HUES64 (cell line): ENCODE measurements at regions not wholly inside any gene's neighbourhood (a gene's known extent, or its start where the extent isn't known, plus 50 kb on each side); places are given as distances from the start of the nearest gene placed in this dataset.

Experiments used
- H3K27ac ChIP-seq: 2 replicates; pipeline ENCODE4 v1.7.0; 2013; ENCODE audit warnings: low read depth, low read length, inconsistent platforms
- H3K27me3 ChIP-seq: 2 replicates; pipeline ENCODE4 v1.6.1; 2013; ENCODE audit warnings: mild to moderate bottlenecking, low read length; ENCODE audit not compliant: insufficient read depth
- H3K36me3 ChIP-seq: 2 replicates; pipeline ENCODE4 v1.6.1; 2013; ENCODE audit warnings: mild to moderate bottlenecking, low read length; ENCODE audit not compliant: insufficient read depth
- H3K4me1 ChIP-seq: 2 replicates; pipeline ENCODE4 v1.6.1; 2013; ENCODE audit warnings: mild to moderate bottlenecking, low read length, moderate library complexity; ENCODE audit not compliant: insufficient read depth
- H3K4me3 ChIP-seq: 2 replicates; pipeline ENCODE4 v1.5.1; 2013; ENCODE audit warnings: mild to moderate bottlenecking, low read length, moderate library complexity
- H3K9ac ChIP-seq: 2 replicates; pipeline ENCODE4 v1.6.1; 2013; ENCODE audit warnings: mild to moderate bottlenecking, low read depth, low read length
- H3K9me3 ChIP-seq: 2 replicates; pipeline ENCODE4 v1.6.1; 2013; ENCODE audit warnings: low read depth, low read length; ENCODE audit not compliant: insufficient read depth
- WGBS: fragments of 150-250, 120-280 bp; methylation state at CpG from one replicate; pipeline ENCODE4 v1.1.7; 2013; ENCODE audit warnings: missing lambda C conversion rate; 5-methylcytosine and 5-hydroxymethylcytosine counted together

DNA sequence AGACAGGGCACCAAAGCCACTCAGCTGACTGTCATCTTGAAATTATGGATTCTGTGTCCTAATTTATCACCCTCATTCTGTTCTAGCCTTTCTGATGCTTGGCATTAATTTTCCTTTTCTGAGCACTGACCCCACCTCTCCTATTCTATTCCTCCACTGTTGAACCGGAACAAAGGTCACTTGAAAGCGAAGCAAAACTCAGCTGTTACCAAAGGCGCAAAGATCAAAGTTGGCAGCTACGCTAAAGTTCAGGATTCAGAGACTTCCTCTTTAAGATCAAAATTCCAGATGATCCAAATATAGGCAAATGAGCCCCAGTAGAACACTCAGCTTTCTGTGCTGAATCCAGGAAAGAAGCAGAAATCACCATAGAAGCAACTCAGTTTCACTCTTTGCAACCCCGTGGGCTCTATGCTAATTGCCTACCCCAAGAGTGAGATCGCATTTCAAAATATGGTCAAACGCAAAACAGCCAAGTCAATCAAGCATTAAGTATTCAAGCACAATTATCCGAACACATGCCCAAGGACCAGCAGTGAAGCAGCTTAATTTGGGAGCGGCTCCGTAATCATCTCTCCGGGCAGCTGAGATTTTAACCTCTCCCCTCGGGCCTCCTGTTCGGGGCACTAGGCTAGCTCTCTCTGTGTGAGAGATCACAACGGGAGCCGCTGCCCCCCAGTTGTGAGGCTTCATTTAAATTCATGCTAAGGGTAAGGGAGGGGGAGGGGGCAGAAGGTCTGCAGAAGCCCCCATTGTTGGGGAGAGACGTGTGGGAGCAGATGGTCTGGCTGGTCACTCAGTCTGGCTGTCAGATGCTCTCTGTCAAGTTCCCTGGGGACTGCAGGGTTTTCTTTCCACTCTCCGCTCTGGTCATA is 288.6 kb downstream of the ELAVL2 start:
- Histone ChIP-seq H3K4me3 (peak overlapping the region; percentile 54), H3K9me3 (no peaks in the 10 kb centered on the region), H3K9ac (peak overlapping the region; percentile 43; the same call in 1 of the 2 replicates), H3K36me3 (no peaks in the 10 kb centered on the region), H3K4me1 (peaks cover 14% of the 10 kb centered on the region; the same call in 1 of the 2 replicates), H3K27ac (no peak overlapping the region), H3K27me3 (peaks cover 28% of the 10 kb centered on the region)
- 14% methylated on average over 17 of the region's 17 CpGs for WGBS

DNA sequence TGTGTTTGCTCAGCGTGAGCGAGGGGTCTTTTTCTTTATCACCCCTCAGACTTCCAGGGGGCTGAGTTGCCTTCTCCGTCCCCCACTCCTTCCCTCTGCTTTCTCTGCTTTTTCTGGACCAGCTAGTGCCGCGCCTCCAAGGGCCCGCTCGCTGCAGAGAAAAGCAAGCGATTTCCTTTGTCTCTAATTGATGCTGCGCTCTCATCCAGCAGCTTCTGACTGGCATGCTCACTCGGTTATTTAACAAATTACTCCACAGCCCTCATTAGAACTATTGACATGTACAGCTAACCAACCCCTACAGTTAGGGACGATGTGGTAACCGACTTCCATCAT is 288.0 kb downstream of the ELAVL2 start:
- Histone ChIP-seq H3K36me3 (no peaks in the 10 kb centered on the region), H3K9ac (peak overlapping the region; percentile 43; the same call in 1 of the 2 replicates), H3K4me3 (peak overlapping the region; percentile 54), H3K27ac (no peak overlapping the region), H3K4me1 (peaks cover 14% of the 10 kb centered on the region; the same call in 1 of the 2 replicates), H3K27me3 (peaks cover 28% of the 10 kb centered on the region), H3K9me3 (no peaks in the 10 kb centered on the region)
- 17% methylated on average over 12 of the region's 12 CpGs for WGBS

DNA sequence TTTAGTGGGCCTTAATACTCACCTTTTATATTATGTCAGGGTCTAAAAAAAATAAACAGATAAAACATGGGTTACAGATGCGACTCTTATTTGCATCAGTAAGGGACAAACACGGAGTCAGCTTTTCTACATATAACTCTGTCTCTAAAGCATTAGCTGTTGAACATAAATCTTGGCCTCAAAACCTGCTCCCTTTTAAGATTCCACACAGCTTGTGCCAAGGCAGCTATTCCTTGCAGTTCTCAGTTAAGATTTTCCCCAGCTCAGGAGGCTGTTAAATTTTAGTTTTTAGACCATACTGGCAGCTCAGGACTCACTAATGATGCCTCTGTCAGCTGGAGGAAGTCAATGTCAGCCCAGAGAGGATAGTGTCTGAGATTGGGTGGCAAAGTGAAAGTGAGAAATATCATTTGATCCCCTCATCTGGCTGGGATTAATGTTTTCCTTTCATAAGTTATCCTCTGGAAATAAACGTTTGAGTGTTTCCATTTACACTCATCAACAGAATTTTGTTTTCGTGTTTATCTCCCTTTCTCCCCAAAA is 287.5 kb downstream of the ELAVL2 start:
- Histone ChIP-seq H3K4me3 (peak overlapping the region; percentile 54), H3K27me3 (peaks cover 28% of the 10 kb centered on the region), H3K9me3 (no peaks in the 10 kb centered on the region), H3K4me1 (peaks cover 18% of the 10 kb centered on the region; the same call in 1 of the 2 replicates), H3K9ac (no peak overlapping the region), H3K36me3 (no peaks in the 10 kb centered on the region), H3K27ac (no peak overlapping the region)
- WGBS, result 80% methylated on average over 3 of the region's 4 CpGs

DNA sequence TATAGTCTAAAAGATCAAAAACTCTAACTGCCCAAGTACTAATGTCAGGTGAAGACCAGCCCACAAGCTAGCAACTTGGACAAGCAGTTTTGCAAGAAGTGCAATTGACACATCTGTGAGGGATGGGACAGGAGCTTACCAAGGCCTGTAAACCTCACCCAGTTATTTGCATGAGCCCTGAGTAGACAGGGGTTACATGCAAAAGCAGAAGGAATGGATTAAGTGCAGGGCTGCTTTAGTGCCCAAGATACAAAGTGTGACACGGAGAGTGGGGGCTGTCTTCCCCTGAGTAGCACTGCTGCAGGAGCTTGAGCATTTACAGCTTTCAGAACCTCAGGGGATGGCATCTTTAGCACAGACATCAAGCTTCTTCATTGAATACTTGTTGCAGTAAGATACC is 286.7 kb downstream of the ELAVL2 start:
- H3K27me3 ChIP-seq, result peaks cover 28% of the 10 kb centered on the region
- no peaks in the 10 kb centered on the region for H3K9me3 ChIP-seq
- H3K4me3 ChIP-seq, result no peak overlapping the region
- no peak overlapping the region for H3K27ac ChIP-seq
- WGBS, result 77% methylated on average over 1 of the region's 1 CpG
- no peaks in the 10 kb centered on the region for H3K36me3 ChIP-seq
- H3K4me1 ChIP-seq, result peaks cover 18% of the 10 kb centered on the region; the same call in 1 of the 2 replicates
- no peak overlapping the region for H3K9ac ChIP-seq

DNA sequence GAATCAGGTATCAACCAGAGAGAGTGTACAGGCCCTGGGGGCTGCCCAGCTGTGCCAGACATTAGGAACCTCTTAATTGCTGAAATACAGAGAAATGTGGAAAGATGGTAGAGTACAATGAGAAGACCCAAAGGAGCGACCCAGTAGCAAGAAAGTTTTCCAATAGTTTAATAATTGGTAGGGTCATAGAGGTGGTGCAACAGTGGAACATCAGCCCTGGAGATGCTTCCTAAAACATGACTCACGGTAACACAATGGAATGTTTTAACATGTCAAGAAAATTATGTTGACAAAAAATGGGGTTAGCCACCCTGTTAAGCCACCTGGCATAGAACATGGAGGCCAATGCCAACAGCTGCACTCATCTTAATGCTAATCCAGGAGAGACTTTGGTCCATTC is 284.1 kb downstream of the ELAVL2 start:
- Histone ChIP-seq H3K27me3 (peaks cover 22% of the 10 kb centered on the region), H3K9ac (no peak overlapping the region), H3K4me1 (peaks cover 15% of the 10 kb centered on the region; the same call in 1 of the 2 replicates), H3K9me3 (no peaks in the 10 kb centered on the region), H3K27ac (no peak overlapping the region), H3K4me3 (no peak overlapping the region), H3K36me3 (no peaks in the 10 kb centered on the region)
- 96% methylated on average over 2 of the region's 2 CpGs for WGBS

DNA sequence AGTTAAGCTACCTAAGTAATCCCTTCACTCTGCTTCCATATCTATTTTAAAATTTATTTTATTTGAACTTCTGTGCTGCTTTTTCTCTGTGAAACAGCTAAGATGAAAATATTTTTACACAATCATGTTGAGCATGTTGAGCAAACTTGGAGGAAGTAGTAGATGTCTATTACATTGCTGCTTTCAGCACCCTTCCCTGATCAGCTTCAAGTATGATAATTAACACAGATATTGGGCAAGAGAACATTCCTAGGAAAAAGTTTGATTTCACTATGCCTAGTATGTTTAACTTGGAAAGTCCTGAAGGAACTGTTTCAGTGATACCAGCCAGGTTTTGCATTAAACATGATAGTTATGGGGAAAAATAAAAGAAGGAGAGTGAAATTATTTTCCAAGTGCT is 283.6 kb downstream of the ELAVL2 start:
- Histone ChIP-seq H3K36me3 (no peaks in the 10 kb centered on the region), H3K9me3 (no peaks in the 10 kb centered on the region), H3K27ac (no peak overlapping the region), H3K4me3 (no peak overlapping the region), H3K4me1 (peaks cover 11% of the 10 kb centered on the region; the same call in 1 of the 2 replicates), H3K9ac (no peak overlapping the region), H3K27me3 (peaks cover 18% of the 10 kb centered on the region)

DNA sequence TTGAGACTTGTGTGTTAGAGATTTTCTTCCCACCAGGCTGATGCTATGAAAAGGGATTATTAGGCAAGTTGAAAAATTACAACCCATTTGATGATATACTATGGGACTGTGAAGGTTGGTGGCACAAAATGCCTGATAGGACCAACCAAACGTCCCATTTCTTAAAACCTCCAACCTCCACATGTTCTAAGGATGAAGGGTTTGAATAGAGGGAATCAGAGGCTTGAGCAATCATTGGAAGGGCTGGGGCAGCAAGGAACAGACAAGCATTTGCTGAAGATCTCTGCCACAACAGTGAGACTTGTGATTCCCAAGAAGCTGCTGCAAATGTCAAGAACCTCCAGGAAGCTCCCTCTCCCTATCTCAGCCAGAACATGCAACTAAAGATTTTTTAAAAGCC is 283.1 kb downstream of the ELAVL2 start:
- no CpG with 5 or more reads among the region's 1 CpG for WGBS
- Histone ChIP-seq H3K27ac (no peak overlapping the region), H3K27me3 (peaks cover 13% of the 10 kb centered on the region), H3K9ac (no peak overlapping the region), H3K4me1 (peaks cover 10% of the 10 kb centered on the region; the same call in 1 of the 2 replicates), H3K9me3 (no peaks in the 10 kb centered on the region), H3K4me3 (no peak overlapping the region), H3K36me3 (no peaks in the 10 kb centered on the region)

DNA sequence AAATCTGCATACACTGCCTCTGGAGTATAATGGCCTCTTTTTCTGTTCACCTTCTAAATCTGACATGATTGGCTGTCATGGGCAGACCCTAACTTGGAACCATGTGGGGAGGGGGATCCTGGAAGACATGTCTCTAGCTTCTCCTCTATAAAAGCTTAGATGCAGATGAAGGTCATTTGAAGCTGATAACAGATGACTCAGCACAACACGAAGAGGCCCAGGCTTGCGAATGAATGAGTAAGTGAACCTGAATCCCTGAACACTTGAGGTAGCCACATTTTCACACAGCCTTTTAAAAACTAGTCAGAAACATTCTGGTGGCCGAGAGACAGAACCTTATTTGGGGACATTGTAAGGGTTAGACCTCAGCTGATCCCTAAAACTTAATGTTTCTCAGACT is 282.6 kb downstream of the ELAVL2 start:
- Histone ChIP-seq H3K9me3 (no peaks in the 10 kb centered on the region), H3K4me3 (no peak overlapping the region), H3K9ac (no peak overlapping the region), H3K4me1 (peaks cover 6% of the 10 kb centered on the region; the same call in 1 of the 2 replicates), H3K27me3 (peaks cover 8% of the 10 kb centered on the region), H3K27ac (no peak overlapping the region), H3K36me3 (no peaks in the 10 kb centered on the region)
- 75% methylated on average over 3 of the region's 3 CpGs for WGBS

DNA sequence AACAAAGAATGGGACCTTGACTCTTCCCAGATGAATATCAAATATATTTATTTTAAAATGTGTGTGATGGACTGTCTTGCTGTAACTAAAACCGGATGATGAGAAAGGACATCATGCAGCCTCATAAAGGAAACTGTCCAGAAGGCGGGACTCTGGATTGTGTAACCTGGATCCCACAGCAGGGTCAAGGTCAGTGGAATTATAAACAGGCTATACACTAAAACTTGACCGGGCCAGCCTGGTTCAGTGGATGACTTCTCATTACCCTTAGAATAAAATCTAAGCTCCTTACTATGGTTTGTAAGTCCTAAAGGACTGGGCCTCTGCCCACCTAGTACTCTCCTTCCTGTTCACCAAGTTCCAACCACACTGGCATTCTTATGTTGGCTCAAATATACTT is 280.3 kb downstream of the ELAVL2 start:
- H3K9ac ChIP-seq, result no peak overlapping the region
- WGBS, result 93% methylated on average over 3 of the region's 3 CpGs
- H3K27ac ChIP-seq, result no peak overlapping the region
- H3K4me1 ChIP-seq, result 0 out of 2 replicates have a peak, but pooled peaks cover 4% of the 10 kb centered on the region
- H3K27me3 ChIP-seq, result no peaks in the 10 kb centered on the region
- no peaks in the 10 kb centered on the region for H3K36me3 ChIP-seq
- no peaks in the 10 kb centered on the region for H3K9me3 ChIP-seq
- H3K4me3 ChIP-seq, result no peak overlapping the region

DNA sequence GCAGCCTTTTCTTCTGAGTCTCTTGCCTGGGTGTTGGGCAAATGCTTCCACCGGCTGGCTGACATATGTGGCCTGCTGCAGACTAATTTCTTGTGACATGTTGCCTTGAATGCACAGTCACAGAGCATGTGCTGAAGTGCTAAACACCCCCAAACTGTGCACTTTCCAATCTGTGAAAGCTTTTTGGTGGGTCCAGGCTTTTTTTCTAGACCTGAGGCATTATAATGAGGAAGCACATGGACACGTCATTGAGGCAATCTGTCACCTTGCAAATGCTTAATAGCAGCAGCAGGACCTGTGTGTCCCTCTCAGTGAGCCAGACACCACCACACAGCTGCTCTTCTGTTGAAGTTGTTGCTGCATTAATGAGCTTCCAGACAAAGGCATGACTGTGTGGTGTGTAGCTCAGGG is 274.7 kb downstream of the ELAVL2 start:
- Histone ChIP-seq H3K9ac (no peak overlapping the region), H3K36me3 (no peaks in the 10 kb centered on the region), H3K27me3 (no peaks in the 10 kb centered on the region), H3K27ac (no peak overlapping the region), H3K9me3 (no peaks in the 10 kb centered on the region), H3K4me1 (peaks cover 11% of the 10 kb centered on the region), H3K4me3 (no peak overlapping the region)
- 92% methylated on average over 2 of the region's 2 CpGs for WGBS

DNA sequence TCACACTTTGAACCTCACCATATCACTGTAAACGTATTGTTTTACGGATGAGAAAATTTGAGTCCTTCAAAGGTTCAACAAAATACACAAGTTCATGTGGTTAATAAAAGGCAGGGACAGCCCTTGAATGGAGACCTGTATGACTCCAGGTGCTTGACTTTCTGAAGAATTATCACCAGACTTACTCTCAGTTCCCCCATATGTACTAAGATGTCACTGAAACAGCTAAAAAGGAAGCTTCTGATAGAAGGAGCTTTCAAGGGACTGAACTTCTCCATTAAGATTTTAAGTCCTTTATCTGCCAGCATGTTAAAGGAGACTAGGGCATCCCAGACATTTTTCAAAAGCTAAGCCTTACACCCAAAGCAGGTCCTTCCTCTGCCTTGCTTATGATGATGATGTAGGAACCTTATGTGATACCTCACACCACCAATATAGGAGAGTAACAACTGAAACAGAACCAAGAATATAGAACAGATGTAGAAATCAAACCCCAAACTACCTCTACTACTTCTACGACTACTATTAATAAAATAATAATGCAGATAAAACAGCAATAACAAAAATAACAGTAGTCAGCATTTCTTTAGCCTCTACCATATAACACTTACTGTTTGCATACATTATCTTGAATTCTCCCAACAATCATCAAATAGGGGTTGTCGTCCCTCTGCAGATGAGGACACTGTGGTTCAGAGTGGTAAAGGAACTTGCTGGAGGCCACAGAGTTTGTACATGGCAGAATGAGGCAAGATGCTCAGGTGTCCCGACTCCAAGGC is 273.9 kb downstream of the ELAVL2 start:
- Histone ChIP-seq H3K27ac (no peak overlapping the region), H3K4me1 (peaks cover 16% of the 10 kb centered on the region), H3K9ac (no peak overlapping the region), H3K27me3 (no peaks in the 10 kb centered on the region), H3K4me3 (no peak overlapping the region), H3K9me3 (no peaks in the 10 kb centered on the region), H3K36me3 (no peaks in the 10 kb centered on the region)
- WGBS, result 94% methylated on average over 5 of the region's 5 CpGs
